IMR-90 (cell line): ENCODE measurements at regions not wholly inside any gene's neighbourhood (a gene's known extent, or its start where the extent isn't known, plus 50 kb on each side); places are given as distances from the start of the nearest gene placed in this dataset.
"Not testable (repeated sequence)": the region's sequence is repeated elsewhere in the genome, so short reads cannot be mapped to it uniquely, and the experiment has no call there.

Experiments used
- ATAC-seq: fragments of 200-7000 bp; cut with Tn5 transposase; 2 replicates; pipeline ENCODE4 v1.9.1; 2020; ENCODE audit warnings: low read depth, mild to moderate bottlenecking, moderate library complexity
- BruUV-seq: library from RNA; stranded (reverse); fragments of 400-500 nt; replicated peaks from 2 replicates; lab custom pipeline; 2021; lab: Mats Ljungman, UMichigan
- CTCF ChIA-PET: fragments of 300-600 bp; formaldehyde crosslinking; extraction: SDS; loops from one replicate; lab custom pipeline; 2021; ENCODE audit warnings: antibody characterized with exemption; lab: Yijun Ruan, JAX
- POLR2A ChIA-PET: fragments of 300-600 bp; sonication (Branson Sonifier 250); formaldehyde crosslinking; loops from one replicate; lab custom pipeline; 2022; ENCODE audit warnings: antibody characterized with exemption; ENCODE audit not compliant: unreplicated experiment; lab: Charles Lee
- DNase-seq: peaks from one replicate; pipeline ENCODE4 v3.0.0; 2013
- H2AFZ ChIP-seq: replicated peaks from 2 replicates; pipeline ENCODE3; 2013; ENCODE audit warnings: low read length, mild to moderate bottlenecking; ENCODE audit not compliant: poor library complexity
- H2AK5ac ChIP-seq: 2 replicates; pipeline ENCODE4 v1.6.1; 2013; ENCODE audit warnings: low read depth, low read length, inconsistent platforms
- H2AK9ac ChIP-seq: replicated peaks from 2 replicates; pipeline ENCODE3; 2013; ENCODE audit warnings: mild to moderate bottlenecking, low read depth, low read length, moderate library complexity; ENCODE audit not compliant: poor library complexity
- H2BK120ac ChIP-seq: 2 replicates; pipeline ENCODE4 v1.6.1; 2013; ENCODE audit warnings: low read depth, low read length, inconsistent platforms
- H2BK15ac ChIP-seq: 3 replicates; pipeline ENCODE4 v1.6.1; 2013; ENCODE audit warnings: low read depth, low read length, inconsistent platforms
- H2BK20ac ChIP-seq: 2 replicates; pipeline ENCODE4 v1.6.1; 2013; ENCODE audit warnings: low read depth, mild to moderate bottlenecking, inconsistent platforms, low read length, moderate library complexity
- H2BK5ac ChIP-seq: 2 replicates; pipeline ENCODE4 v1.6.1; 2013; ENCODE audit warnings: mild to moderate bottlenecking, low read depth, low read length, inconsistent platforms; ENCODE audit not compliant: poor library complexity, severe bottlenecking
- H3K14ac ChIP-seq: replicated peaks from 2 replicates; pipeline ENCODE4 v1.6.1; 2013; ENCODE audit warnings: low read depth, low read length, inconsistent platforms
- H3K18ac ChIP-seq: 2 replicates; pipeline ENCODE4 v1.6.1; 2013; ENCODE audit warnings: low read depth, low read length, control low read depth
- H3K23ac ChIP-seq: 2 replicates; pipeline ENCODE4 v1.6.1; 2013; ENCODE audit warnings: low read depth, low read length, inconsistent platforms
- H3K27ac ChIP-seq: 2 replicates; pipeline ENCODE4 v1.5.1; 2013; ENCODE audit warnings: mild to moderate bottlenecking, control low read depth, low read length; ENCODE audit not compliant: insufficient read depth
- H3K27me3 ChIP-seq: 2 replicates; pipeline ENCODE4 v1.6.1; 2013; ENCODE audit warnings: low read length; ENCODE audit not compliant: control insufficient read depth, insufficient read depth
- H3K36me3 ChIP-seq: 2 replicates; pipeline ENCODE4 v1.6.1; 2013; ENCODE audit warnings: low read length, mixed read lengths; ENCODE audit not compliant: control insufficient read depth, insufficient read depth
- H3K4ac ChIP-seq: 2 replicates; pipeline ENCODE4 v1.6.1; 2013; ENCODE audit warnings: low read depth, low read length, inconsistent platforms
- H3K4me1 ChIP-seq: 2 replicates; pipeline ENCODE4 v1.6.1; 2013; ENCODE audit warnings: low read length, mixed read lengths; ENCODE audit not compliant: control insufficient read depth, insufficient read depth
- H3K4me2 ChIP-seq: 2 replicates; pipeline ENCODE4 v1.6.1; 2013; ENCODE audit warnings: low read depth, mild to moderate bottlenecking, control low read depth, low read length, moderate library complexity
- H3K4me3 ChIP-seq: 2 replicates; pipeline ENCODE4 v1.5.1; 2013; ENCODE audit warnings: low read depth, mild to moderate bottlenecking, control low read depth, low read length, moderate library complexity; ENCODE audit not compliant: insufficient read depth
- H3K56ac ChIP-seq: 2 replicates; pipeline ENCODE4 v1.6.1; 2013; ENCODE audit warnings: low read length, inconsistent platforms; ENCODE audit not compliant: insufficient read depth; ENCODE audit errors: extremely low read depth
- H3K79me1 ChIP-seq, 2 experiments: 2 replicates each; pipeline ENCODE4 v1.6.1; 2013; ENCODE audit warnings: low read length in 2 of 2, inconsistent platforms in 1 of 2, low read depth in 1 of 2
- H3K9ac ChIP-seq: 2 replicates; pipeline ENCODE4 v1.6.1; 2013; ENCODE audit warnings: low read depth, low read length, control low read depth
- H3K9me1 ChIP-seq: 2 replicates; pipeline ENCODE4 v1.6.1; 2013; ENCODE audit warnings: low read length, inconsistent platforms; ENCODE audit not compliant: insufficient read depth
- H3K9me3 ChIP-seq: 2 replicates; pipeline ENCODE4 v1.6.1; 2013; ENCODE audit warnings: low read length; ENCODE audit not compliant: control insufficient read depth, insufficient read depth
- H4K20me1 ChIP-seq: 2 replicates; pipeline ENCODE4 v1.6.1; 2013; ENCODE audit warnings: low read length, inconsistent platforms; ENCODE audit not compliant: insufficient read depth
- H4K5ac ChIP-seq: 2 replicates; pipeline ENCODE4 v1.6.1; 2013; ENCODE audit warnings: mild to moderate bottlenecking, low read depth, low read length, control low read depth
- H4K8ac ChIP-seq, 2 experiments: 2 replicates each; pipeline ENCODE4 v1.6.1; 2013; ENCODE audit warnings: low read depth in 2 of 2, low read length in 2 of 2, control low read depth in 1 of 2, inconsistent platforms in 1 of 2
- H4K91ac ChIP-seq: 2 replicates; pipeline ENCODE4 v1.6.1; 2013; ENCODE audit warnings: low read depth, low read length, inconsistent platforms; ENCODE audit not compliant: insufficient read depth
- WGBS, 2 experiments: methylation state at CpG; one replicate each; pipeline versions ENCODE4 v1.1.5 to v1.1.7; 2013; ENCODE audit warnings: missing lambda C conversion rate in 2 of 2; ENCODE audit not compliant: insufficient read length in 1 of 2; ENCODE audit errors: extremely low coverage in 2 of 2; 5-methylcytosine and 5-hydroxymethylcytosine counted together
- dilution Hi-C: fragments of 300-500 bp; cut with HindIII; formaldehyde crosslinking; loops from one replicate; pipeline ENCODE4 v1.14.3; 2018; ENCODE audit warnings: low sequenced_read_pairs; ENCODE audit not compliant: unreplicated experiment
- in situ Hi-C: fragments of 300-500 bp; cut with MboI; formaldehyde crosslinking; loops from 3 replicates; pipeline ENCODE4 v1.14.3; 2019; ENCODE audit warnings: low sequenced_read_pairs, inconsistent platforms, mixed read lengths
- intact Hi-C: fragments of 100-400 bp; cut with micrococcal nuclease; formaldehyde crosslinking; loops from 2 replicates; pipeline ENCODE4 v1.10.0; 2022

DNA sequence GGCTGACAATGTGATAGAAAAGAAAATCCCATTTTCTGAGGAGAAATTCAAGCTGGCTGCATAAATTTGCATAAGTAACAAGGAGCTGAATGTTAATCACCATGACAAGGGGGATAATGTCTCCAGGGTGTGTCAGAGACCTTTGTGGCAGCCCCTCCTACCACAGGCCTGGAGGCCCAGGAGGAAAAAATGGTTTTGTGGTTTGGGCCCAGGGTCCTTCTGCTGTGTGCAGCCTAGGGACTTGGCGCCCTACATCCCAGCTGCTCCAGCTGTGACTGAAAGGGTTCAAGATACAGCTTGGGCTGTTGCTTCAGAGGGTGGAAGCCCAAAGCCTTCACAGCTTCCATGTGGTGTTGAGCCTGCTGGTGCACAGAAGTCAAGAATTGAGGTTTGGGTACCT, 261.8 kb downstream of the RFPL4B start:
- WGBS, 2 experiments: 100% methylated on average over 1 of the region's 1 CpG; no CpG with 5 or more reads in 1 of the 2 experiments

More for the DNA sequence above, 261.8 kb downstream of the RFPL4B start:
- H2BK20ac ChIP-seq, H3K4ac ChIP-seq, H2BK15ac ChIP-seq, BruUV-seq, H2AK5ac ChIP-seq, H3K79me1 ChIP-seq, H3K23ac ChIP-seq, H3K9ac ChIP-seq, H3K9me3 ChIP-seq, ATAC-seq, in situ Hi-C loops, H3K36me3 ChIP-seq, H3K14ac ChIP-seq, CTCF ChIA-PET, H3K27ac ChIP-seq, intact Hi-C loops, POLR2A ChIA-PET, H2BK5ac ChIP-seq, H4K5ac ChIP-seq, DNase-seq, H2AK9ac ChIP-seq, H4K91ac ChIP-seq, H3K9me1 ChIP-seq, H3K4me2 ChIP-seq, H3K4me3 ChIP-seq, H3K18ac ChIP-seq, H3K27me3 ChIP-seq, H4K20me1 ChIP-seq, H2AFZ ChIP-seq, H2BK120ac ChIP-seq, H4K8ac ChIP-seq, H3K56ac ChIP-seq, H3K4me1 ChIP-seq, dilution Hi-C loops: not testable (repeated sequence)
